ENCODE measurements at regions not wholly inside any gene's neighbourhood (a gene's known extent, or its start where the extent isn't known, plus 50 kb on each side); places are given as distances from the start of the nearest gene placed in this dataset.

GRCh38 chr4:95963456-95963855 lies 123.6 kb downstream of the PDHA2 start (continued):
- TF ChIP-seq EZH2phosphoT487 (IDR thresholded peaks at IDR 0.05; ENCODE audit: unreplicated experiment), result no peak
- no peak for TF ChIP-seq ZNF331 (CRISPR knock-in tag; IDR thresholded peaks at IDR 0.05; ENCODE audit: low read depth)
- TF ChIP-seq REST (IDR thresholded peaks at IDR 0.05; ENCODE audit: unreplicated experiment), result no peak
- TF ChIP-seq POLR2AphosphoS5 (IDR thresholded peaks at IDR 0.05; ENCODE audit: low read depth), result no peak

GRCh38 chr4:95979961-95980876 lies 140.3 kb downstream of the PDHA2 start:
- DNase-seq (ENCODE audit: low spot score) (no peak), ATAC-seq (no peak)
- Mint-ChIP-seq H3K27me3 (ENCODE audit: insufficient read depth, low read depth, poor library complexity) (peaks cover 3% of the 10 kb centered on the region), H3K36me3 (ENCODE audit: low read depth) (peaks cover 28% of the 10 kb centered on the region), H3K9me3 (peaks cover 42% of the 10 kb centered on the region), H3K4me1 (peaks cover 3% of the 10 kb centered on the region; the same call in 1 of the 3 replicates), H3K4me3 (no peak overlapping the region), H3K27ac (no peak overlapping the region)
- H3F3A ChIP-seq (replicated peaks; ENCODE audit: low read depth), result no peaks in the 10 kb centered on the region
- no peaks in the 10 kb centered on the region for H4K20me1 ChIP-seq (replicated peaks; ENCODE audit: insufficient read depth)
- H3K4me1 ChIP-seq (ENCODE audit: insufficient read depth), result no peaks in the 10 kb centered on the region
- H3K27me3 ChIP-seq (ENCODE audit: insufficient read depth), result no peaks in the 10 kb centered on the region
- no peak overlapping the region for H3K4me2 ChIP-seq
- H3K9me2 ChIP-seq (ENCODE audit: insufficient read depth), result peaks cover 8% of the 10 kb centered on the region
- H3K27ac ChIP-seq (ENCODE audit: low read depth), result no peak overlapping the region
- no peaks in the 10 kb centered on the region for H3K36me3 ChIP-seq (ENCODE audit: insufficient read depth)
- H3K79me2 ChIP-seq (replicated peaks; ENCODE audit: insufficient read depth), result no peaks in the 10 kb centered on the region
- H3K4me3 ChIP-seq, result no peak overlapping the region
- no peak overlapping the region for H2AFZ ChIP-seq
- TF ChIP-seq EZH2 (IDR thresholded peaks at IDR 0.05; ENCODE audit: low read depth, unreplicated experiment), result no peak
- TF ChIP-seq STAT1 (IDR thresholded peaks at IDR 0.05; ENCODE audit: unreplicated experiment), result no peak
- TF ChIP-seq CTCF (conservative IDR thresholded peaks at IDR 0.05; ENCODE audit: low read depth in 2 of 2), result no peak
- no peak for TF ChIP-seq ZNF114 (CRISPR knock-in tag; IDR thresholded peaks at IDR 0.05)
- no peak for TF ChIP-seq POLR2AphosphoS5 (IDR thresholded peaks at IDR 0.05; ENCODE audit: low read depth)
- no peak for TF ChIP-seq EZH2phosphoT487 (IDR thresholded peaks at IDR 0.05; ENCODE audit: unreplicated experiment)
- TF ChIP-seq JUNB (IDR thresholded peaks at IDR 0.05; ENCODE audit: unreplicated experiment), result no peak
- TF ChIP-seq REST (IDR thresholded peaks at IDR 0.05; ENCODE audit: unreplicated experiment), result no peak
- TF ChIP-seq ZNF331 (CRISPR knock-in tag; IDR thresholded peaks at IDR 0.05; ENCODE audit: low read depth), result no peak

Measured in GM23338 (cell line).